HCT116 (cell line): ENCODE measurements at regions not wholly inside any gene's neighbourhood (a gene's known extent, or its start where the extent isn't known, plus 50 kb on each side); places are given as distances from the start of the nearest gene placed in this dataset.

Experiments
- ATAC-seq: fragments of 200-7000 bp; cut with Tn5 transposase; 2 replicates; pipeline ENCODE4 v1.9.1; 2020; ENCODE audit warnings: mild to moderate bottlenecking, moderate library complexity
- BruUV-seq: library from RNA; stranded (reverse); fragments of 400-500 nt; replicated peaks from 2 replicates; lab custom pipeline; 2021; lab: Mats Ljungman, UMichigan
- CTCF ChIA-PET: fragments of 300-600 bp; sonication (Branson Sonifier 250); formaldehyde crosslinking; loops from one replicate; lab custom pipeline; 2021; ENCODE audit warnings: antibody characterized with exemption; lab: Charles Lee
- POLR2A ChIA-PET: fragments of 300-600, 350-600 bp; sonication (Branson Sonifier 250); formaldehyde crosslinking; loops from one replicate; lab custom pipeline; 2021; ENCODE audit warnings: antibody characterized with exemption; lab: Charles Lee
- RAD21 ChIA-PET, 2 experiments: fragments of 300-600 bp; sonication (Branson Sonifier 250); formaldehyde crosslinking; loops; one replicate each; lab custom pipeline; 2023; ENCODE audit warnings: low total read pairs in 2 of 2; ENCODE audit not compliant: uncharacterized antibody in 2 of 2, unreplicated experiment in 2 of 2, low non-redundant PET in 1 of 2; lab: Charles Lee
- DNase-seq: peaks from one replicate; pipeline ENCODE4 v3.0.0-alpha.2; 2010; ENCODE audit warnings: low read depth, low spot score
- H2AFZ ChIP-seq: fragments of 200-600 bp; shearing (Covaris generic), sonication (generic); 2 replicates; pipeline ENCODE4 v1.6.1; 2017; ENCODE audit warnings: low read depth, mixed run types, mixed read lengths, antibody characterized with exemption, low read length; ENCODE audit not compliant: poor library complexity, severe bottlenecking
- H3K27ac ChIP-seq: 2 replicates; pipeline ENCODE4 v1.5.1; 2012; ENCODE audit warnings: low read depth, low read length
- H3K27me3 ChIP-seq: fragments of 200-600 bp; sonication (generic); 2 replicates; pipeline ENCODE4 v1.6.1; 2016; ENCODE audit warnings: mixed run types, low read length, mixed read lengths; ENCODE audit not compliant: insufficient read depth
- H3K36me3 ChIP-seq, 2 experiments: fragments of 200-500 bp in 1 of 2; fragments of 200-600 bp in 1 of 2; sonication (Bioruptor generic) in 1 of 2; sonication (generic) in 1 of 2; 2 replicates each; pipeline versions ENCODE4 v1.5.1 to v1.6.1; 2014 to 2016; ENCODE audit warnings: low read length in 2 of 2, inconsistent platforms in 1 of 2, mixed read lengths in 1 of 2, mixed run types in 1 of 2; ENCODE audit not compliant: insufficient read depth in 2 of 2, control insufficient read depth in 1 of 2
- H3K4me1 ChIP-seq, 2 experiments: fragments of 200-600 bp in 1 of 2; sonication (generic) in 1 of 2; 2 replicates each; pipeline versions ENCODE4 v1.5.1 to v1.6.1; 2012 to 2017; ENCODE audit warnings: low read length in 2 of 2, inconsistent platforms in 1 of 2, mild to moderate bottlenecking in 1 of 2, mixed read lengths in 1 of 2, mixed run types in 1 of 2, moderate library complexity in 1 of 2; ENCODE audit not compliant: insufficient read depth in 2 of 2, control insufficient read depth in 1 of 2
- H3K4me2 ChIP-seq: fragments of 200-600 bp; sonication (generic); 2 replicates; pipeline ENCODE4 v1.6.1; 2017; ENCODE audit warnings: mixed run types, low read length, mixed read lengths
- H3K4me3 ChIP-seq, 2 experiments: fragments of 200-600 bp in 1 of 2; sonication (generic) in 1 of 2; replicated peaks in 1 of 2; 2 replicates each; pipeline ENCODE4 v1.5.1; 2011 to 2016; ENCODE audit warnings: low read length in 2 of 2, control low read depth in 1 of 2, low read depth in 1 of 2, mild to moderate bottlenecking in 1 of 2, mixed read lengths in 1 of 2, mixed run types in 1 of 2
- H3K79me2 ChIP-seq: fragments of 200-600 bp; sonication (generic); 2 replicates; pipeline ENCODE4 v1.6.1; 2017; ENCODE audit warnings: mild to moderate bottlenecking, mixed run types, low read length, moderate library complexity, mixed read lengths; ENCODE audit not compliant: insufficient read depth
- H3K9ac ChIP-seq: fragments of 200-600 bp; sonication (generic); 2 replicates; pipeline ENCODE4 v1.6.1; 2016; ENCODE audit warnings: low read length, mixed read lengths
- H3K9me2 ChIP-seq: fragments of 200-600 bp; sonication (generic), shearing (Covaris generic); 2 replicates; pipeline ENCODE4 v1.6.1; 2017; ENCODE audit warnings: mixed run types, mild to moderate bottlenecking, moderate library complexity; ENCODE audit not compliant: insufficient read depth
- H3K9me3 ChIP-seq, 2 experiments: fragments of 200-500 bp in 1 of 2; fragments of 200-600 bp in 1 of 2; sonication (Bioruptor generic) in 1 of 2; sonication (generic) in 1 of 2; 2 replicates each; pipeline ENCODE4 v1.6.1; 2014 to 2017; ENCODE audit warnings: low read length in 2 of 2, mixed read lengths in 2 of 2, inconsistent platforms in 1 of 2, low read depth in 1 of 2, mild to moderate bottlenecking in 1 of 2, mixed run types in 1 of 2, moderate library complexity in 1 of 2; ENCODE audit not compliant: control insufficient read depth in 1 of 2, insufficient read depth in 1 of 2
- H4K20me1 ChIP-seq: fragments of 200-600 bp; sonication (generic), shearing (Covaris generic); 2 replicates; pipeline ENCODE4 v1.6.1; 2017; ENCODE audit warnings: mixed run types, mild to moderate bottlenecking, moderate library complexity; ENCODE audit not compliant: insufficient read depth
- CEBPB ChIP-seq: IDR thresholded peaks from 2 replicates; pipeline ENCODE4 v1.6.1; 2012; ENCODE audit warnings: low read depth
- FOSL1 ChIP-seq: IDR thresholded peaks from 2 replicates; pipeline ENCODE4 v1.6.1; 2012; ENCODE audit warnings: low read depth
- POLR2AphosphoS5 ChIP-seq: IDR thresholded peaks from 2 replicates; pipeline ENCODE4 v1.6.1; 2011; ENCODE audit warnings: mild to moderate bottlenecking, low read depth, low read length, moderate library complexity
- RAD21 ChIP-seq: IDR thresholded peaks from 2 replicates; pipeline ENCODE4 v1.6.1; 2012; ENCODE audit warnings: low read depth, mild to moderate bottlenecking
- SIN3A ChIP-seq: IDR thresholded peaks from 2 replicates; pipeline ENCODE4 v1.6.1; 2012; ENCODE audit warnings: low read depth
- ZFX ChIP-seq: fragments of 450-650 bp; IDR thresholded peaks from 2 replicates; pipeline ENCODE4 v1.6.1; 2017
- intact Hi-C: fragments of 100-400 bp; cut with micrococcal nuclease; formaldehyde crosslinking; loops from 2 replicates; pipeline ENCODE4 v1.10.0; 2022
- TF ChIP-seq, protein P1 (sequence below): IDR thresholded peaks from 2 replicates; pipeline ENCODE4 v1.6.1; 2011; ENCODE audit warnings: mild to moderate bottlenecking, low read length, moderate library complexity; ENCODE audit not compliant: insufficient replicate concordance; ENCODE audit errors: extremely low read depth
- TF ChIP-seq, protein P2 (sequence below), 3 experiments: fragments of 200-600 bp in 1 of 3; sonication (generic) in 1 of 3; IDR thresholded peaks in 2 of 3; conservative IDR thresholded peaks in 1 of 3; 2 replicates each; pipeline ENCODE4 v1.5.1; 2012 to 2017; ENCODE audit warnings: low read depth in 2 of 3, low read length in 2 of 3, antibody characterized with exemption in 1 of 3, borderline replicate concordance in 1 of 3, control low read depth in 1 of 3, mild to moderate bottlenecking in 1 of 3, mixed read lengths in 1 of 3, mixed run types in 1 of 3, moderate library complexity in 1 of 3; ENCODE audit not compliant: insufficient read depth in 1 of 3
- TF ChIP-seq, protein P3 (sequence below): IDR thresholded peaks from 2 replicates; pipeline ENCODE4 v1.6.1; 2012; ENCODE audit warnings: low read depth

DNA sequence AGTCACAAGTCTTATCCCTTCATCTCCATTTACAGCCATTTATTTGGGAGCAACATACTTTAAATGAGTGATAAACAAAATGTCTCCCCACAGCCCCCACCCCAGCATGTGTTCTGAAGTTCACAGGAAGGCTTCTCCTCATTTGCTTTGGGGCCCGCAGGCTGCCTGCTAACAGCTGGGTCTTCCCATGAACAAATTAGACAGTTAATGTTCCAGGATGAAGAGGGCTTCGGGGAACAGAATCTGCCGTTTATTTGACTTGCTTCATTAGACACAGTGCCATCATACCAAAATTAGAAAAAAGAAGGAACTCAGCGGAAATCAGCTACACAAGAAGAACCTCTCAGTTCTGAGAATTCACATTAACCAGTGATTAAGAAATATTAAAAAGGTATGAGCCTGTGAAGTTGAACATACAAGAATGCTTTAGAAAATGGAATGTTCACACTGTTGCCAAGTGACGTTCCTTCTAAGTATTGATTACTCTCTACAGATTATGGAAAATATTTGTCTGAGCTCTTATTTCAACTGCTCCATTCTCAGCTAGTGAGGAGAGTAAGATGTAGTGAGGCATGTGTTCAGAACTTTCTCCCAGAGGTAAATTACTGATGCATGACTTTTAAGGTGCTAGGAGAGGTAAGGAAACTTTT is 107.5 kb upstream of the THBS1 start:
- H3K4me3 ChIP-seq: no peak overlapping the region
- no peaks in the 10 kb centered on the region for H3K9me2 ChIP-seq
- ChIA-PET RAD21 (no interaction called here), POLR2A (no interaction called here), CTCF (no interaction called here)
- H4K20me1 ChIP-seq: no peaks in the 10 kb centered on the region
- DNase-seq: no peak
- H3K27me3 ChIP-seq: no peaks in the 10 kb centered on the region; the same call in 1 of the 2 replicates
- H3K9me3 ChIP-seq: no peaks in the 10 kb centered on the region
- no peaks in the 10 kb centered on the region for H3K36me3 ChIP-seq
- H2AFZ ChIP-seq: no peak overlapping the region
- no peak overlapping the region for H3K4me2 ChIP-seq
- intact Hi-C loops: no loop called here
- H3K4me1 ChIP-seq: no peaks in the 10 kb centered on the region
- H3K9ac ChIP-seq: no peak overlapping the region
- no peak overlapping the region for H3K27ac ChIP-seq
- BruUV-seq: no TSS peak
- H3K79me2 ChIP-seq: no peaks in the 10 kb centered on the region
- TF ChIP-seq, protein P1, sequence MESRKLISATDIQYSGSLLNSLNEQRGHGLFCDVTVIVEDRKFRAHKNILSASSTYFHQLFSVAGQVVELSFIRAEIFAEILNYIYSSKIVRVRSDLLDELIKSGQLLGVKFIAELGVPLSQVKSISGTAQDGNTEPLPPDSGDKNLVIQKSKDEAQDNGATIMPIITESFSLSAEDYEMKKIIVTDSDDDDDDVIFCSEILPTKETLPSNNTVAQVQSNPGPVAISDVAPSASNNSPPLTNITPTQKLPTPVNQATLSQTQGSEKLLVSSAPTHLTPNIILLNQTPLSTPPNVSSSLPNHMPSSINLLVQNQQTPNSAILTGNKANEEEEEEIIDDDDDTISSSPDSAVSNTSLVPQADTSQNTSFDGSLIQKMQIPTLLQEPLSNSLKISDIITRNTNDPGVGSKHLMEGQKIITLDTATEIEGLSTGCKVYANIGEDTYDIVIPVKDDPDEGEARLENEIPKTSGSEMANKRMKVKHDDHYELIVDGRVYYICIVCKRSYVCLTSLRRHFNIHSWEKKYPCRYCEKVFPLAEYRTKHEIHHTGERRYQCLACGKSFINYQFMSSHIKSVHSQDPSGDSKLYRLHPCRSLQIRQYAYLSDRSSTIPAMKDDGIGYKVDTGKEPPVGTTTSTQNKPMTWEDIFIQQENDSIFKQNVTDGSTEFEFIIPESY: no peak
- no peak for TF ChIP-seq CEBPB
- no peak for TF ChIP-seq POLR2AphosphoS5
- TF ChIP-seq SIN3A: no peak
- no peak for TF ChIP-seq ZFX
- TF ChIP-seq, protein P2, sequence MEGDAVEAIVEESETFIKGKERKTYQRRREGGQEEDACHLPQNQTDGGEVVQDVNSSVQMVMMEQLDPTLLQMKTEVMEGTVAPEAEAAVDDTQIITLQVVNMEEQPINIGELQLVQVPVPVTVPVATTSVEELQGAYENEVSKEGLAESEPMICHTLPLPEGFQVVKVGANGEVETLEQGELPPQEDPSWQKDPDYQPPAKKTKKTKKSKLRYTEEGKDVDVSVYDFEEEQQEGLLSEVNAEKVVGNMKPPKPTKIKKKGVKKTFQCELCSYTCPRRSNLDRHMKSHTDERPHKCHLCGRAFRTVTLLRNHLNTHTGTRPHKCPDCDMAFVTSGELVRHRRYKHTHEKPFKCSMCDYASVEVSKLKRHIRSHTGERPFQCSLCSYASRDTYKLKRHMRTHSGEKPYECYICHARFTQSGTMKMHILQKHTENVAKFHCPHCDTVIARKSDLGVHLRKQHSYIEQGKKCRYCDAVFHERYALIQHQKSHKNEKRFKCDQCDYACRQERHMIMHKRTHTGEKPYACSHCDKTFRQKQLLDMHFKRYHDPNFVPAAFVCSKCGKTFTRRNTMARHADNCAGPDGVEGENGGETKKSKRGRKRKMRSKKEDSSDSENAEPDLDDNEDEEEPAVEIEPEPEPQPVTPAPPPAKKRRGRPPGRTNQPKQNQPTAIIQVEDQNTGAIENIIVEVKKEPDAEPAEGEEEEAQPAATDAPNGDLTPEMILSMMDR (IDR thresholded peaks at IDR 0.05 in 2 of 3, conservative IDR thresholded peaks at IDR 0.05 in 1 of 3; ENCODE audit: borderline replicate concordance in 1 of 3, insufficient read depth in 1 of 3, low read depth in 2 of 3, low read length in 2 of 3): no peak
- TF ChIP-seq, protein P3, sequence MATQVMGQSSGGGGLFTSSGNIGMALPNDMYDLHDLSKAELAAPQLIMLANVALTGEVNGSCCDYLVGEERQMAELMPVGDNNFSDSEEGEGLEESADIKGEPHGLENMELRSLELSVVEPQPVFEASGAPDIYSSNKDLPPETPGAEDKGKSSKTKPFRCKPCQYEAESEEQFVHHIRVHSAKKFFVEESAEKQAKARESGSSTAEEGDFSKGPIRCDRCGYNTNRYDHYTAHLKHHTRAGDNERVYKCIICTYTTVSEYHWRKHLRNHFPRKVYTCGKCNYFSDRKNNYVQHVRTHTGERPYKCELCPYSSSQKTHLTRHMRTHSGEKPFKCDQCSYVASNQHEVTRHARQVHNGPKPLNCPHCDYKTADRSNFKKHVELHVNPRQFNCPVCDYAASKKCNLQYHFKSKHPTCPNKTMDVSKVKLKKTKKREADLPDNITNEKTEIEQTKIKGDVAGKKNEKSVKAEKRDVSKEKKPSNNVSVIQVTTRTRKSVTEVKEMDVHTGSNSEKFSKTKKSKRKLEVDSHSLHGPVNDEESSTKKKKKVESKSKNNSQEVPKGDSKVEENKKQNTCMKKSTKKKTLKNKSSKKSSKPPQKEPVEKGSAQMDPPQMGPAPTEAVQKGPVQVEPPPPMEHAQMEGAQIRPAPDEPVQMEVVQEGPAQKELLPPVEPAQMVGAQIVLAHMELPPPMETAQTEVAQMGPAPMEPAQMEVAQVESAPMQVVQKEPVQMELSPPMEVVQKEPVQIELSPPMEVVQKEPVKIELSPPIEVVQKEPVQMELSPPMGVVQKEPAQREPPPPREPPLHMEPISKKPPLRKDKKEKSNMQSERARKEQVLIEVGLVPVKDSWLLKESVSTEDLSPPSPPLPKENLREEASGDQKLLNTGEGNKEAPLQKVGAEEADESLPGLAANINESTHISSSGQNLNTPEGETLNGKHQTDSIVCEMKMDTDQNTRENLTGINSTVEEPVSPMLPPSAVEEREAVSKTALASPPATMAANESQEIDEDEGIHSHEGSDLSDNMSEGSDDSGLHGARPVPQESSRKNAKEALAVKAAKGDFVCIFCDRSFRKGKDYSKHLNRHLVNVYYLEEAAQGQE: no peak
- no peak for TF ChIP-seq FOSL1
- TF ChIP-seq RAD21: no peak
- no peak for ATAC-seq
